Left lobe of liver (tissue), 2 donors: ENCODE measurements at regions not wholly inside any gene's neighbourhood (a gene's known extent, or its start where the extent isn't known, plus 50 kb on each side); places are given as distances from the start of the nearest gene placed in this dataset.
A peak's percentile ranks its signal among the peaks of the same experiment; 100 is the strongest.
"Not testable (repeated sequence)": the region's sequence is repeated elsewhere in the genome, so short reads cannot be mapped to it uniquely, and the experiment has no call there.

ENCODE experiments used
- ATAC-seq: fragments of 200-7000 bp; cut with Tn5 transposase; one replicate; pipeline ENCODE4 v1.9.1; 2020; ENCODE audit warnings: mild to moderate bottlenecking, moderate library complexity
- DNase-seq: peaks from one replicate; pipeline ENCODE4 v3.0.0-alpha.2; 2020; ENCODE audit warnings: low spot score
- donor health status: DM: no; HTN: no; CAD: no; lungs with moderate emphysema.
- donor health status: DM: no; HTN: yes; CAD: no.

- not testable (repeated sequence) for DNase-seq, ATAC-seq
These were observed 200.3 kb upstream of the IVNS1ABP start for GRCh38 chr1:185517301-185517700.

GRCh38 chr1:185515696-185516095, 198.7 kb upstream of the IVNS1ABP start:
- no peak for DNase-seq

GRCh38 chr1:185514311-185514710, 197.3 kb upstream of the IVNS1ABP start:
- DNase-seq, result no peak
- ATAC-seq, result no peak

More at GRCh38 chr1:185515696-185516095, 198.7 kb upstream of the IVNS1ABP start:
- ATAC-seq, result no peak

GRCh38 chr1:185512442-185512841, 195.4 kb upstream of the IVNS1ABP start:
- no peak for DNase-seq
- no peak for ATAC-seq

- ATAC-seq (no peak), DNase-seq (no peak)
These were observed 184.1 kb upstream of the IVNS1ABP start for GRCh38 chr1:185501099-185501498.

GRCh38 chr1:185500001-185500626, 183.1 kb upstream of the IVNS1ABP start:
- ATAC-seq (no peak), DNase-seq (no peak)

GRCh38 chr1:185498207-185498606, 181.2 kb upstream of the IVNS1ABP start:
- no peak for ATAC-seq
- no peak for DNase-seq

GRCh38 chr1:185497177-185497576, 180.1 kb upstream of the IVNS1ABP start:
- DNase-seq, result no peak
- ATAC-seq, result no peak

GRCh38 chr1:185495898-185496297, 178.9 kb upstream of the IVNS1ABP start:
- ATAC-seq (no peak), DNase-seq (no peak)

- no peak for DNase-seq
- ATAC-seq, result no peak
These were observed 178.0 kb upstream of the IVNS1ABP start for GRCh38 chr1:185495007-185495406.

- no peak for ATAC-seq
These were observed 175.2 kb upstream of the IVNS1ABP start for GRCh38 chr1:185492089-185492825.

GRCh38 chr1:185491604-185492003, 174.6 kb upstream of the IVNS1ABP start:
- ATAC-seq (no peak), DNase-seq (no peak)

More at GRCh38 chr1:185492089-185492825, 175.2 kb upstream of the IVNS1ABP start:
- DNase-seq, result no peak

- ATAC-seq, result no peak
These were observed 173.9 kb upstream of the IVNS1ABP start for GRCh38 chr1:185490924-185491323.

GRCh38 chr1:185489406-185489805, 172.4 kb upstream of the IVNS1ABP start:
- ATAC-seq (no peak), DNase-seq (no peak)

More at GRCh38 chr1:185490924-185491323, 173.9 kb upstream of the IVNS1ABP start:
- DNase-seq, result no peak

GRCh38 chr1:185488808-185489207, 171.8 kb upstream of the IVNS1ABP start:
- ATAC-seq (peak; percentile 92), DNase-seq (no peak)

- ATAC-seq, result no peak
- DNase-seq, result no peak
These were observed 170.9 kb upstream of the IVNS1ABP start for GRCh38 chr1:185487936-185488335.

- ATAC-seq, result no peak
- DNase-seq, result no peak
These were observed 170.0 kb upstream of the IVNS1ABP start for GRCh38 chr1:185487026-185487425.

GRCh38 chr1:185486346-185486745, 169.3 kb upstream of the IVNS1ABP start:
- ATAC-seq, result no peak
- no peak for DNase-seq

- peak; percentile 45 for ATAC-seq
- DNase-seq, result no peak
These were observed 166.8 kb upstream of the IVNS1ABP start for GRCh38 chr1:185483664-185484450.

- DNase-seq (no peak), ATAC-seq (peak; percentile 78)
These were observed 166.2 kb upstream of the IVNS1ABP start for GRCh38 chr1:185483217-185483616.

- no peak for DNase-seq
- no peak for ATAC-seq
These were observed 163.5 kb upstream of the IVNS1ABP start for GRCh38 chr1:185480545-185480944.

GRCh38 chr1:185479796-185480195, 162.8 kb upstream of the IVNS1ABP start:
- ATAC-seq (no peak), DNase-seq (no peak)
